GM23338 (cell line): ENCODE measurements at regions not wholly inside any gene's neighbourhood (a gene's known extent, or its start where the extent isn't known, plus 50 kb on each side); places are given as distances from the start of the nearest gene placed in this dataset.

Experiments used
- ATAC-seq: fragments of 200-7000 bp; cut with Tn5 transposase; 3 replicates; pipeline ENCODE4 v1.9.1; 2020
- DNase-seq: peaks from one replicate; pipeline ENCODE4 v3.0.0-alpha.2; 2015; ENCODE audit warnings: low spot score
- H2AFZ ChIP-seq: fragments of 200-600 bp; sonication (generic); 2 replicates; pipeline ENCODE4 v1.8.0; 2016; ENCODE audit warnings: antibody characterized with exemption, mild to moderate bottlenecking, moderate library complexity
- H3F3A ChIP-seq: fragments of 200-600 bp; sonication (generic); replicated peaks from 2 replicates; pipeline ENCODE4 v1.8.0; 2017; ENCODE audit warnings: antibody characterized with exemption, mixed run types, low read depth
- H3K27ac ChIP-seq: fragments of 200-600 bp; sonication (generic); 2 replicates; pipeline ENCODE4 v1.6.1; 2016; ENCODE audit warnings: low read depth
- H3K27me3 ChIP-seq: fragments of 200-600 bp; sonication (generic); 2 replicates; pipeline ENCODE4 v1.8.0; 2016; ENCODE audit warnings: mild to moderate bottlenecking, mixed run types, moderate library complexity; ENCODE audit not compliant: insufficient read depth
- H3K36me3 ChIP-seq: fragments of 200-600 bp; sonication (generic); 2 replicates; pipeline ENCODE4 v1.8.0; 2016; ENCODE audit warnings: mild to moderate bottlenecking; ENCODE audit not compliant: insufficient read depth
- H3K4me1 ChIP-seq: fragments of 200-600 bp; sonication (generic); 2 replicates; pipeline ENCODE4 v1.8.0; 2016; ENCODE audit warnings: mild to moderate bottlenecking, moderate library complexity; ENCODE audit not compliant: insufficient read depth
- H3K4me2 ChIP-seq: fragments of 200-600 bp; sonication (generic); 2 replicates; pipeline ENCODE4 v1.7.1; 2017; ENCODE audit warnings: mixed run types
- H3K4me3 ChIP-seq: fragments of 200-600 bp; sonication (generic); 2 replicates; pipeline ENCODE4 v1.6.1; 2016; ENCODE audit warnings: mixed run types
- H3K79me2 ChIP-seq: fragments of 200-600 bp; sonication (generic); replicated peaks from 2 replicates; pipeline ENCODE4 v1.8.0; 2017; ENCODE audit warnings: mild to moderate bottlenecking; ENCODE audit not compliant: insufficient read depth
- H3K9me2 ChIP-seq: fragments of 200-600 bp; sonication (generic); 2 replicates; pipeline ENCODE4 v1.8.0; 2017; ENCODE audit not compliant: insufficient read depth
- H4K20me1 ChIP-seq: fragments of 200-600 bp; sonication (generic); replicated peaks from 2 replicates; pipeline ENCODE4 v1.8.0; 2017; ENCODE audit warnings: mild to moderate bottlenecking; ENCODE audit not compliant: insufficient read depth
- H3K27ac Mint-ChIP-seq: 2 replicates; pipeline ENCODE4 v1.8.0; 2020; ENCODE audit warnings: inconsistent platforms, mild to moderate bottlenecking, moderate library complexity, mixed read lengths
- H3K27me3 Mint-ChIP-seq: 3 replicates; pipeline ENCODE4 v1.8.0; 2022; ENCODE audit warnings: low read depth, mild to moderate bottlenecking, moderate library complexity, mixed read lengths, inconsistent platforms; ENCODE audit not compliant: insufficient read depth, poor library complexity
- H3K36me3 Mint-ChIP-seq: 3 replicates; pipeline ENCODE4 v1.8.0; 2021; ENCODE audit warnings: low read depth, mild to moderate bottlenecking, inconsistent platforms, moderate library complexity, mixed read lengths
- H3K4me1 Mint-ChIP-seq: 3 replicates; pipeline ENCODE4 v1.8.0; 2020; ENCODE audit warnings: mild to moderate bottlenecking, inconsistent platforms, mixed read lengths
- H3K4me3 Mint-ChIP-seq: 3 replicates; pipeline ENCODE4 v1.8.0; 2021; ENCODE audit warnings: moderate library complexity, mild to moderate bottlenecking, inconsistent platforms, mixed read lengths
- H3K9me3 Mint-ChIP-seq: 3 replicates; pipeline ENCODE4 v1.8.0; 2020; ENCODE audit warnings: moderate library complexity, mild to moderate bottlenecking, inconsistent platforms, mixed read lengths
- CREB1 ChIP-seq: fragments of 250-450 bp; sonication (Bioruptor Pico); IDR thresholded peaks from 2 replicates; pipeline ENCODE4 v1.5.0; 2020; ENCODE audit warnings: low read depth, mild to moderate bottlenecking, moderate library complexity
- ETS1 ChIP-seq: IDR thresholded peaks from 2 replicates; pipeline ENCODE4 v1.6.1; 2016; ENCODE audit warnings: antibody characterized with exemption
- EZH2 ChIP-seq: fragments of 200-600 bp; sonication (generic); IDR thresholded peaks from one replicate; pipeline ENCODE4 v1.8.0; 2017; ENCODE audit warnings: antibody characterized with exemption, mild to moderate bottlenecking, low read depth; ENCODE audit not compliant: unreplicated experiment
- POLR2AphosphoS5 ChIP-seq: IDR thresholded peaks from 2 replicates; pipeline ENCODE4 v1.6.1; 2016; ENCODE audit warnings: antibody characterized with exemption, low read depth
- STAT1 ChIP-seq: IDR thresholded peaks from one replicate; pipeline ENCODE4 v1.6.1; 2016; ENCODE audit warnings: antibody characterized with exemption; ENCODE audit not compliant: unreplicated experiment
- ZNF331 ChIP-seq: fragments of 250-450 bp; sonication (Bioruptor Pico); IDR thresholded peaks from 2 replicates; pipeline ENCODE4 v1.5.0; 2020; ENCODE audit warnings: low read depth, mild to moderate bottlenecking, moderate library complexity
- ZNF462 ChIP-seq: fragments of 250-450 bp; sonication (Bioruptor Pico); IDR thresholded peaks from 2 replicates; pipeline ENCODE4 v1.5.0; 2020; ENCODE audit warnings: mild to moderate bottlenecking, moderate library complexity

GRCh38 chr7:106337754-106338153 lies 53.0 kb upstream of the NAMPT start (continued):
- TF ChIP-seq ZNF462 (CRISPR knock-in tag), result no peak
- TF ChIP-seq ETS1, result no peak
- no peak for TF ChIP-seq ZNF331 (CRISPR knock-in tag)

- no peak overlapping the region for H3K4me2 ChIP-seq
- no peak for DNase-seq
- H3K9me3 Mint-ChIP-seq, result peaks cover 44% of the 10 kb centered on the region
These were observed 51.0 kb upstream of the NAMPT start for GRCh38 chr7:106335814-106336213.

More at GRCh38 chr7:106335814-106336213, 51.0 kb upstream of the NAMPT start:
- no peak overlapping the region for H3K4me3 ChIP-seq
- no peaks in the 10 kb centered on the region for H3K4me1 ChIP-seq
- H3K27ac ChIP-seq, result no peak overlapping the region
- H3K9me2 ChIP-seq, result no peaks in the 10 kb centered on the region
- Mint-ChIP-seq H3K27me3 (no peaks in the 10 kb centered on the region), H3K36me3 (peaks cover 19% of the 10 kb centered on the region; the same call in 1 of the 3 replicates), H3K4me3 (no peak overlapping the region), H3K4me1 (no peaks in the 10 kb centered on the region), H3K27ac (no peak overlapping the region)
- no peaks in the 10 kb centered on the region for H3K27me3 ChIP-seq
- H3F3A ChIP-seq, result no peaks in the 10 kb centered on the region
- no peaks in the 10 kb centered on the region for H3K36me3 ChIP-seq
- no peak overlapping the region for H2AFZ ChIP-seq
- no peak for TF ChIP-seq CREB1 (CRISPR knock-in tag)
- no peak for TF ChIP-seq EZH2
- no peak for TF ChIP-seq STAT1
- no peak for TF ChIP-seq POLR2AphosphoS5
- no peak for ATAC-seq
- H4K20me1 ChIP-seq, result no peaks in the 10 kb centered on the region
- no peaks in the 10 kb centered on the region for H3K79me2 ChIP-seq
